ENCODE measurements at regions not wholly inside any gene's neighbourhood (a gene's known extent, or its start where the extent isn't known, plus 50 kb on each side); places are given as distances from the start of the nearest gene placed in this dataset.

GRCh38 chr12:116474331-116474730 lies 84.8 kb upstream of the MAP1LC3B2 start:
- no peak overlapping the region for H3K4me3 ChIP-seq (ENCODE audit: low read depth, low read length)
- TF ChIP-seq CTCF (IDR thresholded peaks at IDR 0.05; ENCODE audit: control insufficient read depth, extremely low read depth, insufficient read depth), result no peak

GRCh38 chr12:116474899-116475298 lies 84.3 kb upstream of the MAP1LC3B2 start:
- no peak for DNase-seq (ENCODE audit: low read depth)
- H3K4me3 ChIP-seq (ENCODE audit: low read depth, low read length), result no peak overlapping the region
- TF ChIP-seq CTCF (IDR thresholded peaks at IDR 0.05; ENCODE audit: control insufficient read depth, extremely low read depth, insufficient read depth), result no peak

More at GRCh38 chr12:116474331-116474730, 84.8 kb upstream of the MAP1LC3B2 start:
- DNase-seq (ENCODE audit: low read depth), result no peak

GRCh38 chr12:116476227-116476822 lies 82.9 kb upstream of the MAP1LC3B2 start:
- DNase-seq (ENCODE audit: low read depth), result no peak
- no peak overlapping the region for H3K4me3 ChIP-seq (ENCODE audit: low read depth, low read length)
- no peak for TF ChIP-seq CTCF (IDR thresholded peaks at IDR 0.05; ENCODE audit: control insufficient read depth, extremely low read depth, insufficient read depth)

GRCh38 chr12:116478243-116478773 lies 80.9 kb upstream of the MAP1LC3B2 start:
- no peak for DNase-seq (ENCODE audit: low read depth)
- no peak for TF ChIP-seq CTCF (IDR thresholded peaks at IDR 0.05; ENCODE audit: control insufficient read depth, extremely low read depth, insufficient read depth)
- H3K4me3 ChIP-seq (ENCODE audit: low read depth, low read length), result no peak overlapping the region

- no peak for TF ChIP-seq CTCF (IDR thresholded peaks at IDR 0.05; ENCODE audit: control insufficient read depth, extremely low read depth, insufficient read depth)
- DNase-seq (ENCODE audit: low read depth), result no peak
These were observed 78.9 kb upstream of the MAP1LC3B2 start for GRCh38 chr12:116480210-116480810.

GRCh38 chr12:116481726-116482125 lies 77.5 kb upstream of the MAP1LC3B2 start:
- TF ChIP-seq CTCF (IDR thresholded peaks at IDR 0.05; ENCODE audit: control insufficient read depth, extremely low read depth, insufficient read depth), result no peak
- DNase-seq (ENCODE audit: low read depth), result no peak
- H3K4me3 ChIP-seq (ENCODE audit: low read depth, low read length), result no peak overlapping the region

More at GRCh38 chr12:116480210-116480810, 78.9 kb upstream of the MAP1LC3B2 start:
- no peak overlapping the region for H3K4me3 ChIP-seq (ENCODE audit: low read depth, low read length)

Measured in LNCaP clone FGC (cell line).